Stimulated activated CD8-positive, alpha-beta memory T cell treated with anti-CD3 and anti-CD28 coated beads, Interleukin-4, amount 100 ng/mL, for 48 hours (primary cell): ENCODE measurements at regions not wholly inside any gene's neighbourhood (a gene's known extent, or its start where the extent isn't known, plus 50 kb on each side); places are given as distances from the start of the nearest gene placed in this dataset.
"Not testable (repeated sequence)": the region's sequence is repeated elsewhere in the genome, so short reads cannot be mapped to it uniquely, and the experiment has no call there.

ENCODE experiments used
- DNase-seq: peaks from one replicate; pipeline ENCODE4 v3.0.0-alpha.2; 2020

GRCh38 chrX:2561456-2561855, 60.7 kb upstream of the DHRSX start:
- no peak for DNase-seq

DNA sequence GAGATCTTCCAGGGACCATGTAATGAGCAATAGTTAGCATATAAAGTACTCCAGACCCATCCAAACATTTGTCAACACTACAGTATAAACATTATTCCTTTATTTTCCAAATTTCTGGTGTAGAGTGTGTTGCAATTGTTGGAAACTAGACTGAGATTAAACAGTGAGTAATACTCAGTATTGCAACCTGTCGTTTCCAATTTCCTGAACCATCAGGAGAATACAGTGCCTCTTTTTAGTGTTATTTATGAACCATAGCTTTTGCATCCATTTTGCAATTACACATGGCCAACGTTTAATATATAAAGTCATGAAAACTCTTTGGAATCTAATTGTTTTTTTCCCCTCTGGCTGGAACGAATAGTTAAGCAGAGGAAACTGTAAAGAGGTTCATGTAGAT, 58.3 kb upstream of the DHRSX start:
- no peak for DNase-seq

DNA sequence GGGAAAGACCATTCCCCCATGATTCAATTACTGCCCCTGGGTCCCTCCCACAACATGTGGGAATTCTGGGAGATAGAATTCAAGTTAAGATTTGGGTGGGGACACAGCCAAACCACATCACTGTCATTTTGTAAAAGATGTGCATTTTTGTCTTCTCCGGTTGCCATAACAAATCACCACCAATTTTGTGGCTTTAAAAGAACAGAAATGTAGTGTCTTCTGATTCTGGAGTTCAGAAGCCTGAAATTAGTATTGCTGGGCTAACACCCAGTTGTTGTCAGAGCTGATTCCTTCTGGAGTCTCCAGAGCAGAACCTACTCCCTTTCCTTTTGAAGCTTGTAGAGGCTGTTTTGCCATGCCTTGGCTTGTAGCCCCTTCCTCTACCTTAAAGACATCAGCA, 54.1 kb upstream of the DHRSX start:
- DNase-seq, result no peak

GRCh38 chrX:2554066-2554465, 53.3 kb upstream of the DHRSX start:
- DNase-seq, result not testable (repeated sequence)

DNA sequence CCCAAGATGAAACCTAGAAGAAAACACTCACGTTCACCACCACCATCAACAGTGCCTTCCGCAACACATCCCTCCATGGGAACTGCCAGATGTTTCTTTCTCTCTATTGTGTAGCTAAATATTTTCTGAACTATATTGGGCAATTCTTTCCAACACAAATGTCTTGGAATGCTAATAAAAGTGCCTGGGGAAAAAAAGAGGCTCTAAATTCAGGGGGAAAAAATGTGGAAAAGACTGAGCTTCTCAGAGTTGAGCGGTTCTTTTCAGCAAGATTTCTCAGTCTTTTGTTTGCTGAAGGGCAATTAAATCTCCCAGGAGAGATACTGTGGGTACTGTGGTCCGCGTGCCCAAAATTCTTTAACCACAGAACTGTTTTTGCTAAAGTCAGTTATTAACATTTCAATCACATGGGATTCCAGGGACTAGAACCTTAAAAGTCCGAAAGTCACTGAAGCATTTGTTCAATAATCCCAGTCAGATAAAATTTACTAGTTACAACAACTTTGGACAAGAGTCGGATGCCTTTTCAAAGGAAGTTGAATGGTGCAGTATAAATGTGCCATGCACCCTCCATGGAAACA, 51.9 kb upstream of the DHRSX start:
- DNase-seq, result no peak

GRCh38 chrX:2550328-2551020, 49.7 kb upstream of the DHRSX start:
- DNase-seq, result no peak
